PC-9 (cell line): ENCODE measurements at regions not wholly inside any gene's neighbourhood (a gene's known extent, or its start where the extent isn't known, plus 50 kb on each side); places are given as distances from the start of the nearest gene placed in this dataset.

Experiments used
- BruUV-seq: library from RNA; stranded (reverse); fragments of 400-500 nt; replicated peaks from 2 replicates; lab custom pipeline; 2021; lab: Mats Ljungman, UMichigan
- CTCF ChIA-PET: fragments of 300-600 bp; sonication (Branson Sonifier 250); formaldehyde crosslinking; loops from one replicate; lab custom pipeline; 2022; ENCODE audit warnings: antibody characterized with exemption; lab: Charles Lee
- POLR2A ChIA-PET: fragments of 300-600 bp; sonication (Branson Sonifier 250); formaldehyde crosslinking; loops from one replicate; lab custom pipeline; 2022; ENCODE audit warnings: antibody characterized with exemption; ENCODE audit not compliant: unreplicated experiment; lab: Charles Lee
- DNase-seq, 2 experiments: peaks; one replicate each; pipeline versions ENCODE4 v3.0.0 to v3.0.0-alpha.2; 2015 to 2022; ENCODE audit warnings: mixed read lengths in 1 of 2
- H2AFZ ChIP-seq: fragments of 200-600 bp; sonication (generic); 2 replicates; pipeline ENCODE4 v1.8.1; 2017; ENCODE audit warnings: antibody characterized with exemption
- H3F3A ChIP-seq: fragments of 200-600 bp; sonication (generic); 2 replicates; pipeline ENCODE4 v1.8.1; 2017; ENCODE audit warnings: antibody characterized with exemption, mild to moderate bottlenecking, low read depth; ENCODE audit not compliant: insufficient read depth
- H3K27ac ChIP-seq: fragments of 200-600 bp; sonication (generic); 2 replicates; pipeline ENCODE4 v1.6.1; 2016; ENCODE audit warnings: mixed run types
- H3K27me3 ChIP-seq: fragments of 200-600 bp; sonication (generic); 2 replicates; pipeline ENCODE4 v1.6.1; 2016; ENCODE audit warnings: low read depth, mixed run types; ENCODE audit not compliant: insufficient read depth
- H3K36me3 ChIP-seq: fragments of 200-600 bp; sonication (generic); 2 replicates; pipeline ENCODE4 v1.6.1; 2016; ENCODE audit warnings: low read depth, mixed run types
- H3K4me1 ChIP-seq: fragments of 200-600 bp; sonication (generic); replicated peaks from 2 replicates; pipeline ENCODE4 v1.6.1; 2016; ENCODE audit warnings: mixed run types; ENCODE audit not compliant: insufficient read depth
- H3K4me2 ChIP-seq: fragments of 200-600 bp; sonication (generic); 2 replicates; pipeline ENCODE4 v1.6.1; 2017; ENCODE audit warnings: mixed run types
- H3K4me3 ChIP-seq: fragments of 200-600 bp; sonication (generic); 2 replicates; pipeline ENCODE4 v1.6.1; 2016; ENCODE audit warnings: mixed run types
- H3K79me2 ChIP-seq: fragments of 200-600 bp; sonication (generic); 2 replicates; pipeline ENCODE4 v1.6.1; 2017; ENCODE audit warnings: low read depth, mixed run types
- H3K9me2 ChIP-seq: fragments of 200-600 bp; sonication (generic); 2 replicates; pipeline ENCODE4 v1.8.1; 2017; ENCODE audit warnings: mild to moderate bottlenecking; ENCODE audit not compliant: insufficient read depth
- H3K9me3 ChIP-seq: fragments of 200-600 bp; sonication (generic); 2 replicates; pipeline ENCODE4 v1.8.1; 2016; ENCODE audit warnings: low read depth; ENCODE audit not compliant: insufficient read depth
- H4K20me1 ChIP-seq: fragments of 200-600 bp; sonication (generic); 2 replicates; pipeline ENCODE4 v1.8.1; 2017; ENCODE audit not compliant: insufficient read depth
- EZH2 ChIP-seq: fragments of 200-600 bp; sonication (generic); IDR thresholded peaks from 2 replicates; pipeline ENCODE4 v1.8.0; 2017; ENCODE audit warnings: antibody characterized with exemption, low read depth
- intact Hi-C: fragments of 100-400 bp; cut with micrococcal nuclease; formaldehyde crosslinking; loops from one replicate; pipeline ENCODE4 v1.10.0; 2022; ENCODE audit not compliant: unreplicated experiment
- TF ChIP-seq, protein P1 (sequence below): fragments of 200-600 bp; sonication (generic); conservative IDR thresholded peaks from 2 replicates; pipeline ENCODE4 v1.6.1; 2017; ENCODE audit warnings: mixed run types, antibody characterized with exemption, mild to moderate bottlenecking, moderate library complexity

DNA sequence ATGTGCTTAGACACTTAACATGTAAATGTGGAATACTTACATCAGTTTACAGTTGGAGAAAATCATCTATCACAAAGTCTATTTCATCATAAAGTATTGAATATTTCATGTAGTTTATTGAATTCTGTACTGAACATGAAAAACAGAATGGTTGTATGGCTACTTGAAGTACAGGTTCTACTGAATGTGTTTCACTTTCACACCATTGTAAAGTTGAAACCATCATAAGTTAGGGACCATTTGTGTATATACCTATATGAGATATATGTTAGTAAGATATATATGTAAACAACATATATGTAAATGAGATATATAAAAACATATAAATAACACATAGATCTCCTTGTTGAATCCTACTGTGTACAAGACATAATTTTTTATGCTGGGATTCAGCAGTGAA is 63.0 kb upstream of the TAF11L2 start:
- no peak overlapping the region for H3K4me2 ChIP-seq
- no peak overlapping the region for H2AFZ ChIP-seq
- H3F3A ChIP-seq = no peaks in the 10 kb centered on the region
- DNase-seq = no peak
- no peaks in the 10 kb centered on the region; the same call in 1 of the 2 replicates for H3K9me2 ChIP-seq
- no peak overlapping the region for H3K27ac ChIP-seq
- H3K27me3 ChIP-seq = peaks cover 14% of the 10 kb centered on the region
- no peaks in the 10 kb centered on the region for H3K9me3 ChIP-seq
- no TSS peak for BruUV-seq
- H3K36me3 ChIP-seq = no peaks in the 10 kb centered on the region
- ChIA-PET POLR2A (no interaction called here), CTCF (no interaction called here)
- no peaks in the 10 kb centered on the region for H3K4me1 ChIP-seq
- intact Hi-C loops = no loop called here
- no peak overlapping the region for H3K4me3 ChIP-seq
- H4K20me1 ChIP-seq = no peaks in the 10 kb centered on the region
- no peaks in the 10 kb centered on the region for H3K79me2 ChIP-seq
- TF ChIP-seq, protein P1, sequence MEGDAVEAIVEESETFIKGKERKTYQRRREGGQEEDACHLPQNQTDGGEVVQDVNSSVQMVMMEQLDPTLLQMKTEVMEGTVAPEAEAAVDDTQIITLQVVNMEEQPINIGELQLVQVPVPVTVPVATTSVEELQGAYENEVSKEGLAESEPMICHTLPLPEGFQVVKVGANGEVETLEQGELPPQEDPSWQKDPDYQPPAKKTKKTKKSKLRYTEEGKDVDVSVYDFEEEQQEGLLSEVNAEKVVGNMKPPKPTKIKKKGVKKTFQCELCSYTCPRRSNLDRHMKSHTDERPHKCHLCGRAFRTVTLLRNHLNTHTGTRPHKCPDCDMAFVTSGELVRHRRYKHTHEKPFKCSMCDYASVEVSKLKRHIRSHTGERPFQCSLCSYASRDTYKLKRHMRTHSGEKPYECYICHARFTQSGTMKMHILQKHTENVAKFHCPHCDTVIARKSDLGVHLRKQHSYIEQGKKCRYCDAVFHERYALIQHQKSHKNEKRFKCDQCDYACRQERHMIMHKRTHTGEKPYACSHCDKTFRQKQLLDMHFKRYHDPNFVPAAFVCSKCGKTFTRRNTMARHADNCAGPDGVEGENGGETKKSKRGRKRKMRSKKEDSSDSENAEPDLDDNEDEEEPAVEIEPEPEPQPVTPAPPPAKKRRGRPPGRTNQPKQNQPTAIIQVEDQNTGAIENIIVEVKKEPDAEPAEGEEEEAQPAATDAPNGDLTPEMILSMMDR = no peak
- no peak for TF ChIP-seq EZH2

DNA sequence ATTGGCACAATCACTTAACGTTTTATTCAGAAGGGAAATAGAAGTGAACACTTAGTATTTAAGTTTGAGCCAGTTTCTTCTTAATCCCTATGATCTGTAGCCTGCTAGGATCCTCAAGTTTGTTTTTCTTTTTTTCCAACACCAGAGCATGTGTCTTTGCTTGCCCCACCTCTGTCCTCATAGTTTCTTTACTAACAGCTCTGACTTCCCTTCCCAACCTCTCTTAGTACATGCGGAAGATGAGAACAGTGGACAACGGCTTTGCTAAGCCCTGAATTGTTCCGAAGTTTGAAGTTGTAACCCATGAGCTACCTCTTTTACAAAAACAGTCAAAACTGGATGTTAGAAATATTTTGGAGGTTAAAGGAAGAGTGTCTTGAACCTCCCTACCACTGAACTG is 61.7 kb upstream of the TAF11L2 start:
- Histone ChIP-seq H3K9me3 (no peaks in the 10 kb centered on the region), H3K4me3 (no peak overlapping the region), H3K27me3 (peaks cover 22% of the 10 kb centered on the region), H3K4me2 (peak overlapping the region; percentile 26), H3K9me2 (no peaks in the 10 kb centered on the region; the same call in 1 of the 2 replicates), H3K79me2 (no peaks in the 10 kb centered on the region), H3F3A (no peaks in the 10 kb centered on the region), H3K36me3 (no peaks in the 10 kb centered on the region), H4K20me1 (no peaks in the 10 kb centered on the region), H2AFZ (peak overlapping the region; percentile 56; the same call in 1 of the 2 replicates), H3K4me1 (no peaks in the 10 kb centered on the region), H3K27ac (no peak overlapping the region)
- CTCF ChIA-PET = no interaction called here
- DNase-seq = no peak
- POLR2A ChIA-PET = no interaction called here
- intact Hi-C loops = no loop called here
- BruUV-seq = no TSS peak
- no peak for TF ChIP-seq EZH2
- TF ChIP-seq, protein P1 = no peak

DNA sequence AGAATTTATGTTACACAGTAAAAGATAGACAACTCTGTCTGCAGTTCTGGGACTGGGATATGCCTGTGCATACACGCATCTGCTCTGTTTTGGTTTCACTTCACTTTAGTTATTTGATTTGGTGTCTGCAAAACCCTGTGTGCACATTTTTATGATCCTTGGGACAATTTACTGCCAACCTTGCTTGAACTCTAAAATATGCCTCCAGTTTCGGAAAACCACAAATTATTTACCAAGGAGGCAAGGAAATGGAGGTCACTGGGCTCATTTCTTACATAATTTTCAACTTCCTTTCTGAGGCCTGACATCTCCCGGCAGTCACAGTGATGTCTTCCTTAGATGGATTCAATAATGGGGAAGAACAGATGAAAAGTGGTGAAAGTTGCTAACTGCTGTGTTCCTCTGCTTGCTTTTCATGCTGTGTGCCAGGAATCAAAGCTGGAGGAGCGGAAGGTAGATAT is 61.2 kb upstream of the TAF11L2 start:
- intact Hi-C loops = no loop called here
- Histone ChIP-seq H2AFZ (peak overlapping the region; percentile 56; the same call in 1 of the 2 replicates), H3K4me2 (peak overlapping the region; percentile 26), H3K27me3 (peaks cover 22% of the 10 kb centered on the region), H3K36me3 (no peaks in the 10 kb centered on the region), H4K20me1 (no peaks in the 10 kb centered on the region), H3K4me1 (no peaks in the 10 kb centered on the region), H3K9me2 (no peaks in the 10 kb centered on the region; the same call in 1 of the 2 replicates), H3F3A (no peaks in the 10 kb centered on the region), H3K79me2 (no peaks in the 10 kb centered on the region), H3K4me3 (no peak overlapping the region), H3K27ac (no peak overlapping the region), H3K9me3 (no peaks in the 10 kb centered on the region)
- DNase-seq = no peak
- TF ChIP-seq, protein P1 = no peak
- no peak for TF ChIP-seq EZH2
- CTCF ChIA-PET = interaction anchor here (0.6 kb wide), 1 partner anchor 29 kb away, joined by 3 read pairs; no protein-coding TSS in a partner anchor
- POLR2A ChIA-PET = no interaction called here
- BruUV-seq = no TSS peak
